ENCODE measurements at regions not wholly inside any gene's neighbourhood (a gene's known extent, or its start where the extent isn't known, plus 50 kb on each side); places are given as distances from the start of the nearest gene placed in this dataset.
"Not testable (repeated sequence)": the region's sequence is repeated elsewhere in the genome, so short reads cannot be mapped to it uniquely, and the experiment has no call there.

- H3K4me1 ChIP-seq (replicated peaks); H3K36me3 ChIP-seq; intact Hi-C loops (cut with DNase I); DNase-seq (ENCODE audit: low spot score); H3K27ac ChIP-seq; H3K27me3 ChIP-seq (replicated peaks; ENCODE audit: insufficient read depth); H3K9me3 ChIP-seq; H3K4me3 ChIP-seq: not testable (repeated sequence)
- WGBS = 80% methylated on average over 7 of the region's 7 CpGs
Measured at GRCh38 chr9:42335984-42336657, 152.7 kb downstream of the SPATA31A6 start.

GRCh38 chr9:42338275-42338674, 154.8 kb downstream of the SPATA31A6 start:
- H3K9me3 ChIP-seq; H3K27me3 ChIP-seq (replicated peaks; ENCODE audit: insufficient read depth); H3K4me1 ChIP-seq (replicated peaks); H3K27ac ChIP-seq; DNase-seq (ENCODE audit: low spot score); intact Hi-C loops (cut with DNase I); H3K4me3 ChIP-seq; H3K36me3 ChIP-seq: not testable (repeated sequence)
- WGBS = 93% methylated on average over 4 of the region's 4 CpGs

- intact Hi-C loops (cut with DNase I); DNase-seq (ENCODE audit: low spot score): not testable (repeated sequence)
Measured at GRCh38 chr9:42339671-42340434, 156.4 kb downstream of the SPATA31A6 start.

GRCh38 chr9:42340435-42340723, 156.9 kb downstream of the SPATA31A6 start:
- H3K27me3 ChIP-seq (replicated peaks; ENCODE audit: insufficient read depth); H3K4me1 ChIP-seq (replicated peaks); DNase-seq (ENCODE audit: low spot score); H3K9me3 ChIP-seq; H3K36me3 ChIP-seq; H3K4me3 ChIP-seq; intact Hi-C loops (cut with DNase I); H3K27ac ChIP-seq: not testable (repeated sequence)

More at GRCh38 chr9:42339671-42340434, 156.4 kb downstream of the SPATA31A6 start:
- not testable (repeated sequence) for H3K27ac ChIP-seq; H3K36me3 ChIP-seq; H3K4me3 ChIP-seq; H3K4me1 ChIP-seq (replicated peaks); H3K9me3 ChIP-seq; H3K27me3 ChIP-seq (replicated peaks; ENCODE audit: insufficient read depth)
- 57% methylated on average over 2 of the region's 2 CpGs for WGBS

- not testable (repeated sequence) for H3K4me3 ChIP-seq
- 79% methylated on average over 6 of the region's 7 CpGs for WGBS
Measured at GRCh38 chr9:42341860-42342259, 158.4 kb downstream of the SPATA31A6 start.

GRCh38 chr9:42342297-42342696, 158.8 kb downstream of the SPATA31A6 start:
- H3K27me3 ChIP-seq (replicated peaks; ENCODE audit: insufficient read depth); intact Hi-C loops (cut with DNase I); H3K36me3 ChIP-seq; DNase-seq (ENCODE audit: low spot score); H3K9me3 ChIP-seq; H3K27ac ChIP-seq; H3K4me3 ChIP-seq; H3K4me1 ChIP-seq (replicated peaks): not testable (repeated sequence)
- WGBS = 70% methylated on average over 5 of the region's 7 CpGs

More at GRCh38 chr9:42341860-42342259, 158.4 kb downstream of the SPATA31A6 start:
- H3K27me3 ChIP-seq (replicated peaks; ENCODE audit: insufficient read depth); DNase-seq (ENCODE audit: low spot score); H3K27ac ChIP-seq; H3K4me1 ChIP-seq (replicated peaks); H3K36me3 ChIP-seq; H3K9me3 ChIP-seq; intact Hi-C loops (cut with DNase I): not testable (repeated sequence)

- H3K27ac ChIP-seq; H3K4me3 ChIP-seq; DNase-seq (ENCODE audit: low spot score); H3K4me1 ChIP-seq (replicated peaks); H3K36me3 ChIP-seq; H3K9me3 ChIP-seq; intact Hi-C loops (cut with DNase I); H3K27me3 ChIP-seq (replicated peaks; ENCODE audit: insufficient read depth): not testable (repeated sequence)
- 100% methylated on average over 6 of the region's 6 CpGs for WGBS
Measured at GRCh38 chr9:42344508-42344907, 161.0 kb downstream of the SPATA31A6 start.

- intact Hi-C loops (cut with DNase I); H3K9me3 ChIP-seq; DNase-seq (ENCODE audit: low spot score); H3K27ac ChIP-seq; H3K4me1 ChIP-seq (replicated peaks); H3K36me3 ChIP-seq; H3K27me3 ChIP-seq (replicated peaks; ENCODE audit: insufficient read depth); H3K4me3 ChIP-seq: not testable (repeated sequence)
- no CpG with 5 or more reads among the region's 2 CpGs for WGBS
Measured at GRCh38 chr9:42346916-42347315, 163.5 kb downstream of the SPATA31A6 start.

GRCh38 chr9:42349181-42349580, 165.7 kb downstream of the SPATA31A6 start:
- H3K27me3 ChIP-seq (replicated peaks; ENCODE audit: insufficient read depth); H3K4me3 ChIP-seq; DNase-seq (ENCODE audit: low spot score); H3K4me1 ChIP-seq (replicated peaks); intact Hi-C loops (cut with DNase I); H3K9me3 ChIP-seq; H3K27ac ChIP-seq; H3K36me3 ChIP-seq: not testable (repeated sequence)

GRCh38 chr9:42350412-42350811, 167.0 kb downstream of the SPATA31A6 start:
- H3K36me3 ChIP-seq; H3K4me3 ChIP-seq; DNase-seq (ENCODE audit: low spot score); H3K9me3 ChIP-seq; intact Hi-C loops (cut with DNase I); H3K27ac ChIP-seq; H3K27me3 ChIP-seq (replicated peaks; ENCODE audit: insufficient read depth); H3K4me1 ChIP-seq (replicated peaks): not testable (repeated sequence)
- WGBS = no CpG with 5 or more reads among the region's 2 CpGs

- 27% methylated on average over 27 of the region's 40 CpGs for WGBS
Measured at GRCh38 chr9:42357604-42358373, 174.3 kb downstream of the SPATA31A6 start.

GRCh38 chr9:42358626-42359247, 175.3 kb downstream of the SPATA31A6 start:
- 7% methylated on average over 2 of the region's 2 CpGs for WGBS
- DNase-seq (ENCODE audit: low spot score); H3K4me1 ChIP-seq (replicated peaks); H3K9me3 ChIP-seq; intact Hi-C loops (cut with DNase I); H3K27ac ChIP-seq; H3K27me3 ChIP-seq (replicated peaks; ENCODE audit: insufficient read depth); H3K4me3 ChIP-seq; H3K36me3 ChIP-seq: not testable (repeated sequence)

More at GRCh38 chr9:42357604-42358373, 174.3 kb downstream of the SPATA31A6 start:
- H3K36me3 ChIP-seq; H3K9me3 ChIP-seq; H3K4me3 ChIP-seq; H3K4me1 ChIP-seq (replicated peaks); H3K27me3 ChIP-seq (replicated peaks; ENCODE audit: insufficient read depth); H3K27ac ChIP-seq; intact Hi-C loops (cut with DNase I); DNase-seq (ENCODE audit: low spot score): not testable (repeated sequence)
